ENCODE measurements at regions not wholly inside any gene's neighbourhood (a gene's known extent, or its start where the extent isn't known, plus 50 kb on each side); places are given as distances from the start of the nearest gene placed in this dataset.
"Not testable (repeated sequence)": the region's sequence is repeated elsewhere in the genome, so short reads cannot be mapped to it uniquely, and the experiment has no call there.

- H3K9ac ChIP-seq (ENCODE audit: insufficient read depth, low read length, poor library complexity, severe bottlenecking), result no peak overlapping the region
- H3K27me3 Mint-ChIP-seq (ENCODE audit: low read depth in 3 of 3), result no peaks in the 10 kb centered on the region
- no CpG with 5 or more reads among the region's 3 CpGs for WGBS (ENCODE audit: insufficient coverage)
Observed at GRCh38 chr4:186846426-186846825, 122.8 kb upstream of the FAT1 start.

GRCh38 chr4:186847429-186848131, 123.9 kb upstream of the FAT1 start:
- DNase-seq; H3K27ac ChIP-seq (ENCODE audit: low read depth in 1 of 2, low read length in 2 of 2); H3K27me3 Mint-ChIP-seq (ENCODE audit: low read depth in 3 of 3); H3K9me3 ChIP-seq (replicated peaks in 1 of 2; ENCODE audit: control insufficient read depth in 1 of 2, insufficient read depth in 1 of 2, low read length in 2 of 2); H3K9ac ChIP-seq (ENCODE audit: insufficient read depth, low read length, poor library complexity, severe bottlenecking); H2AFZ ChIP-seq (ENCODE audit: insufficient read depth, low read depth, low read length, poor library complexity, severe bottlenecking); H3K9me3 Mint-ChIP-seq; H3K27ac Mint-ChIP-seq; H3K4me3 ChIP-seq (replicated peaks in 1 of 3; ENCODE audit: low read depth in 2 of 3, low read length in 3 of 3); H3K4me1 ChIP-seq (ENCODE audit: control insufficient read depth in 1 of 2, insufficient read depth in 2 of 2, low read length in 2 of 2); H3K79me2 ChIP-seq (ENCODE audit: insufficient read depth, low read length); H4K20me1 ChIP-seq (ENCODE audit: insufficient read depth, low read length); H3K4me2 ChIP-seq (replicated peaks; ENCODE audit: extremely low read depth, low read length, poor library complexity, severe bottlenecking); H3K27me3 ChIP-seq (ENCODE audit: control insufficient read depth in 2 of 2, insufficient read depth in 2 of 2, low read length in 2 of 2); intact Hi-C loops (cut with micrococcal nuclease); H3K36me3 ChIP-seq (replicated peaks in 1 of 2; ENCODE audit: control insufficient read depth in 1 of 2, insufficient read depth in 2 of 2, low read length in 2 of 2); H3K4me1 Mint-ChIP-seq; H3K36me3 Mint-ChIP-seq; H3K4me3 Mint-ChIP-seq: not testable (repeated sequence)
- no CpG with 5 or more reads among the region's 3 CpGs for WGBS (ENCODE audit: insufficient coverage)

More at GRCh38 chr4:186846426-186846825, 122.8 kb upstream of the FAT1 start:
- Histone ChIP-seq H3K36me3 (replicated peaks in 1 of 2; ENCODE audit: control insufficient read depth in 1 of 2, insufficient read depth in 2 of 2, low read length in 2 of 2) (no peaks in the 10 kb centered on the region), H3K9me3 (replicated peaks in 1 of 2; ENCODE audit: control insufficient read depth in 1 of 2, insufficient read depth in 1 of 2, low read length in 2 of 2) (peaks cover 3% of the 10 kb centered on the region in 2 donors), H2AFZ (ENCODE audit: insufficient read depth, low read depth, low read length, poor library complexity, severe bottlenecking) (no peak overlapping the region), H3K4me3 (replicated peaks in 1 of 3; ENCODE audit: low read depth in 2 of 3, low read length in 3 of 3) (no peak overlapping the region), H4K20me1 (ENCODE audit: insufficient read depth, low read length) (no peaks in the 10 kb centered on the region), H3K27me3 (ENCODE audit: control insufficient read depth in 2 of 2, insufficient read depth in 2 of 2, low read length in 2 of 2) (no peaks in the 10 kb centered on the region), H3K79me2 (ENCODE audit: insufficient read depth, low read length) (no peaks in the 10 kb centered on the region), H3K27ac (ENCODE audit: low read depth in 1 of 2, low read length in 2 of 2) (no peak overlapping the region), H3K4me2 (replicated peaks; ENCODE audit: extremely low read depth, low read length, poor library complexity, severe bottlenecking) (no peak overlapping the region), H3K4me1 (ENCODE audit: control insufficient read depth in 1 of 2, insufficient read depth in 2 of 2, low read length in 2 of 2) (no peaks in the 10 kb centered on the region)
- Mint-ChIP-seq H3K36me3 (no peaks in the 10 kb centered on the region), H3K27ac (no peak overlapping the region), H3K4me1 (no peaks in the 10 kb centered on the region), H3K9me3 (peaks cover 2 to 9% (median 6%) of the 10 kb centered on the region in 7 donors), H3K4me3 (no peak overlapping the region)
- intact Hi-C loops (cut with micrococcal nuclease), result no loop called here
- TF ChIP-seq CTCF (IDR thresholded peaks at IDR 0.05), result no peak
- DNase-seq, result no peak
